K562 (cell line): ENCODE measurements at regions not wholly inside any gene's neighbourhood (a gene's known extent, or its start where the extent isn't known, plus 50 kb on each side); places are given as distances from the start of the nearest gene placed in this dataset.

Experiments used
- ATAC-seq: fragments of 200-7000 bp; cut with Tn5 transposase; 3 replicates; pipeline ENCODE4 v1.9.1; 2020; ENCODE audit warnings: moderate library complexity
- BruUV-seq: library from RNA; stranded (reverse); fragments of 400-500 nt; replicated peaks from 2 replicates; lab custom pipeline; 2021; lab: Mats Ljungman, UMichigan
- CTCF ChIA-PET: fragments of 300-600 bp; formaldehyde crosslinking; extraction: SDS; loops from one replicate; lab custom pipeline; 2021; ENCODE audit warnings: low intra/inter-chr PET ratio; lab: Yijun Ruan, JAX
- POLR2A ChIA-PET: fragments of 300-600, 350-650 bp; sonication (Branson Sonifier 250); formaldehyde crosslinking; extraction: SDS; loops from one replicate; lab custom pipeline; 2021; ENCODE audit warnings: antibody characterized with exemption, inconsistent platforms; lab: Yijun Ruan, JAX
- DNase-seq, 4 experiments: peaks; one replicate each; pipeline versions ENCODE4 v3.0.0 to v3.0.0-alpha.2; 2011 to 2018; ENCODE audit warnings: low spot score in 3 of 4, mixed read lengths in 3 of 4; ENCODE audit errors: extremely low read depth in 1 of 4
- FAIRE-seq: peaks from 2 replicates; lab custom pipeline; 2011; peaks lifted over from hg19 to GRCh38; lab: Jason Lieb, UNC
- H2AFZ ChIP-seq: 2 replicates; pipeline ENCODE4 v1.6.0; 2011; ENCODE audit warnings: low read depth, low read length, control low read depth, inconsistent platforms
- H3K27ac ChIP-seq: fragments of 200-600 bp; 3 replicates; pipeline ENCODE4 v1.8.0; 2011; ENCODE audit warnings: low read depth, mild to moderate bottlenecking, control low read depth, inconsistent platforms, low read length, moderate library complexity, mixed read lengths; ENCODE audit errors: extremely low read depth
- H3K27me3 ChIP-seq, 2 experiments: fragments of 300-600 bp in 1 of 2; 2 replicates in 1 of 2; 3 replicates in 1 of 2; pipeline versions ENCODE4 v1.6.0 to v1.8.0; 2011; ENCODE audit warnings: inconsistent platforms in 2 of 2, low read length in 2 of 2, mild to moderate bottlenecking in 1 of 2, mixed read lengths in 1 of 2, moderate library complexity in 1 of 2; ENCODE audit not compliant: control insufficient read depth in 2 of 2, insufficient read depth in 2 of 2
- H3K36me3 ChIP-seq: fragments of 300-600 bp; 3 replicates; pipeline ENCODE4 v1.8.0; 2011; ENCODE audit warnings: mild to moderate bottlenecking, low read length, inconsistent platforms; ENCODE audit not compliant: control insufficient read depth, insufficient read depth
- H3K4me1 ChIP-seq, 2 experiments: fragments of 200-600 bp in 1 of 2; replicated peaks in 1 of 2; 2 replicates in 1 of 2; 3 replicates in 1 of 2; pipeline versions ENCODE4 v1.5.1 to v1.8.0; 2011; ENCODE audit warnings: inconsistent platforms in 2 of 2, low read length in 2 of 2, mild to moderate bottlenecking in 1 of 2, mixed read lengths in 1 of 2, moderate library complexity in 1 of 2; ENCODE audit not compliant: control insufficient read depth in 2 of 2, insufficient read depth in 2 of 2
- H3K4me2 ChIP-seq: 2 replicates; pipeline ENCODE4 v1.6.1; 2011; ENCODE audit warnings: low read length, control low read depth, inconsistent platforms, mixed read lengths; ENCODE audit not compliant: insufficient read depth
- H3K4me3 ChIP-seq: fragments of 200-600 bp; sonication (generic), shearing (Covaris generic); 2 replicates; pipeline ENCODE4 v1.5.1; 2016; ENCODE audit warnings: control low read depth, inconsistent platforms
- H3K79me2 ChIP-seq: fragments of 200-600 bp; 3 replicates; pipeline ENCODE4 v1.8.0; 2011; ENCODE audit warnings: low read length, inconsistent platforms; ENCODE audit not compliant: control insufficient read depth, insufficient read depth
- H3K9ac ChIP-seq, 2 experiments: 2 replicates each; pipeline versions ENCODE4 v1.6.0 to v1.6.1; 2011; ENCODE audit warnings: low read depth in 2 of 2, low read length in 2 of 2, control low read depth in 1 of 2, inconsistent platforms in 1 of 2, mild to moderate bottlenecking in 1 of 2, mixed read lengths in 1 of 2; ENCODE audit not compliant: insufficient read depth in 1 of 2
- H3K9me1 ChIP-seq: one replicate; pipeline ENCODE4 v1.6.0; 2011; ENCODE audit warnings: inconsistent platforms, mild to moderate bottlenecking, low read length, moderate library complexity; ENCODE audit not compliant: control insufficient read depth, insufficient read depth
- H3K9me3 ChIP-seq: replicated peaks from 2 replicates; pipeline ENCODE4 v1.5.1; 2011; ENCODE audit warnings: low read depth, low read length, inconsistent platforms; ENCODE audit not compliant: control insufficient read depth, insufficient read depth
- H4K20me1 ChIP-seq: replicated peaks from 2 replicates; pipeline ENCODE4 v1.6.1; 2011; ENCODE audit warnings: low read length, inconsistent platforms, mixed read lengths; ENCODE audit not compliant: control insufficient read depth, insufficient read depth
- C11orf30 ChIP-seq: fragments of 450-650 bp; IDR thresholded peaks from 2 replicates; pipeline ENCODE4 v1.6.1; 2016; ENCODE audit warnings: low read depth, mild to moderate bottlenecking
- CLOCK ChIP-seq: fragments of 250-450 bp; sonication (Bioruptor Pico); IDR thresholded peaks from 2 replicates; pipeline ENCODE4 v1.4.0; 2020; ENCODE audit warnings: mild to moderate bottlenecking, moderate library complexity, borderline replicate concordance
- HNRNPUL1 ChIP-seq: fragments of 200-400 bp; formaldehyde crosslinking; IDR thresholded peaks from 2 replicates; pipeline ENCODE4 v1.6.1; 2017; ENCODE audit warnings: low read length
- HOMEZ ChIP-seq: fragments of 250-450 bp; sonication (Bioruptor Pico); IDR thresholded peaks from 2 replicates; pipeline ENCODE4 v1.4.0; 2020; ENCODE audit warnings: mild to moderate bottlenecking, moderate library complexity
- RNF219 ChIP-seq: fragments of 250-450 bp; sonication (Bioruptor Pico); IDR thresholded peaks from 2 replicates; pipeline ENCODE4 v1.5.0; 2022; ENCODE audit warnings: mild to moderate bottlenecking
- SIN3A ChIP-seq, 2 experiments: fragments of 150-350 bp in 1 of 2; IDR thresholded peaks; 2 replicates each; pipeline ENCODE4 v1.6.1; 2011 to 2016; ENCODE audit warnings: borderline replicate concordance in 2 of 2, low read depth in 2 of 2, low read length in 2 of 2, mild to moderate bottlenecking in 2 of 2, moderate library complexity in 2 of 2; ENCODE audit not compliant: control insufficient read depth in 1 of 2
- ZNF143 ChIP-seq: sonication (generic); formaldehyde crosslinking; IDR thresholded peaks from 2 replicates; pipeline ENCODE4 v1.9.0; 2022; ENCODE audit warnings: mild to moderate bottlenecking, missing genetic modification reagents
- ZNF512 ChIP-seq: IDR thresholded peaks from 2 replicates; pipeline ENCODE4 v1.6.1; 2016; ENCODE audit warnings: missing genetic modification characterization, missing compliant biosample characterization
- WGBS: fragments of 100-300 bp; shearing (Covaris generic); methylation state at CpG from one replicate; pipeline ENCODE4 v1.1.6; 2016; ENCODE audit warnings: low coverage, mixed read lengths; ENCODE audit not compliant: insufficient coverage; ENCODE audit errors: missing lambda C conversion rate; 5-methylcytosine and 5-hydroxymethylcytosine counted together
- in situ Hi-C: fragments of 300-500 bp; cut with MboI; formaldehyde crosslinking; loops from 4 replicates; pipeline ENCODE4 v1.15.0; 2018; ENCODE audit warnings: inconsistent platforms, mixed read lengths
- intact Hi-C: fragments of 100-400 bp; cut with micrococcal nuclease; formaldehyde crosslinking; loops from 2 replicates; pipeline ENCODE4 v1.14.2; 2022

- no peak for TF ChIP-seq HOMEZ
- no peak for TF ChIP-seq HNRNPUL1
- TF ChIP-seq RNF219 (CRISPR knock-in tag) = no peak
Measured at GRCh38 chr18:76626991-76627390, 131.9 kb upstream of the ZNF516 start (continued).

- no peak for ATAC-seq
- ChIA-PET POLR2A (no interaction called here), CTCF (no interaction called here)
- no peaks in the 10 kb centered on the region for H3K36me3 ChIP-seq
- no peak overlapping the region for H3K4me2 ChIP-seq
- no peak for DNase-seq
- H3K9me1 ChIP-seq = no peaks in the 10 kb centered on the region
- no peak overlapping the region for H2AFZ ChIP-seq
- intact Hi-C loops (no loop called here), in situ Hi-C loops (no loop called here)
- peaks cover 0 to 3% of the 10 kb centered on the region in 2 experiments; a peak in 1 of 5 replicates for H3K4me1 ChIP-seq
- peaks cover 0 to 27% of the 10 kb centered on the region in 2 experiments for H3K27me3 ChIP-seq
- H3K9ac ChIP-seq = no peak overlapping the region
- no peak overlapping the region for H3K4me3 ChIP-seq
- BruUV-seq = no TSS peak
- H3K9me3 ChIP-seq = no peaks in the 10 kb centered on the region
- H4K20me1 ChIP-seq = no peaks in the 10 kb centered on the region
- H3K79me2 ChIP-seq = no peaks in the 10 kb centered on the region
- TF ChIP-seq C11orf30 (no peak), ZNF512 (tag) (no peak), ZNF143 (no peak), SIN3A (IDR thresholded peaks at IDR 0.05; ENCODE audit: borderline replicate concordance in 2 of 2, control insufficient read depth in 1 of 2, low read depth in 2 of 2, low read length in 2 of 2) (no peak), CLOCK (CRISPR knock-in tag) (no peak)
- no peak for FAIRE-seq
- WGBS = 0% methylated on average over 5 of the region's 8 CpGs
- no peak overlapping the region for H3K27ac ChIP-seq
Measured at GRCh38 chr18:76622651-76623050, 127.6 kb upstream of the ZNF516 start.
